ENCODE measurements at regions not wholly inside any gene's neighbourhood (a gene's known extent, or its start where the extent isn't known, plus 50 kb on each side); places are given as distances from the start of the nearest gene placed in this dataset.
"Not testable (repeated sequence)": the region's sequence is repeated elsewhere in the genome, so short reads cannot be mapped to it uniquely, and the experiment has no call there.

- DNase-seq: no peak
Observed at GRCh38 chr3:152669560-152669959, 165.4 kb upstream of the P2RY1 start.

GRCh38 chr3:152671446-152672319 is 163.2 kb upstream of the P2RY1 start:
- no peak for DNase-seq

- DNase-seq: no peak
Observed at GRCh38 chr3:152672320-152672649, 162.6 kb upstream of the P2RY1 start.

DNA sequence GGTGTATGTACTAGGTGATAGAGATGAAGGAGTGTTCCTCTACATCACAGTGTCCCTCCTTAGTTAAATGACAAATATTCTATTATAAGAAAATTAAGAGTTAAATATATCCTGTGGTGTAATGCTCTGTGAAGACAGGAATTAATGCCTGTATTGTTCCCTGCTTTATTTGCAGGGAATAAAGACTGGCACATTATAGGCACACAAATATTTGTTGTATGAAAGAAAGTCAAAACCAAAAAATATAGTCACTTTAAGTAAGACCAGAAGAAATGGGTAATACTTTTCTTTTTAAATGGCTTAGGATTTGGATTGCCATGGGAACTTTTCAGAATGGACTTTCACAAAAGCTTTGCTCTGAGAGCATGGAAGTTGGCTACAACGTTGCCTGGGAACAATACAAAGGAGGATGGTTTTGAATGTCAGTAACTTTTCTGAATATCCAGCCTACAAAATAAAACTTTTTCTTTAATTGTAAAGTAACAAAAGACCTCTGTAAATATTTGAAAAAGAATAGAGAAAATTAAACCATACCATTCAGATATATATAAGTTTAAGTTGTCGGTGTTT is 158.0 kb upstream of the P2RY1 start:
- no peak for DNase-seq

DNA sequence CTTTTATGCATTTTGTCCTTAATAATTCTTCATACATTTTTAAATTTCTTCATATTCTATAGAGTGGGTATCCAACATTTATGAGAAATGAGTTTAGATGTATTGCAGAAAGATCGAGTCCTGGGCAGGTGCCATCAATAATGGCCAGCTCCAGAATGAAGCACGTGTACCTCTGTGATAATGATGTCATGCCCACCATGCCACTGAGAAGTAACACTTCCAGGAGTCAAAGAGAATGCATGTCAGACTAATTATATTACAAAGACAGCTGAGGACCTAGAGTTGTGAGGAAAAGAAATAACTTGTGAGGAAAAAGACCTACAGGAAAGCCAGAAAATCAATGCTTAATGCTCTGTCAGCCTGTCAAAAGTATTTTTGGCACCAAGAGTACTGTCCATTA is 157.4 kb upstream of the P2RY1 start:
- no peak for DNase-seq

DNA sequence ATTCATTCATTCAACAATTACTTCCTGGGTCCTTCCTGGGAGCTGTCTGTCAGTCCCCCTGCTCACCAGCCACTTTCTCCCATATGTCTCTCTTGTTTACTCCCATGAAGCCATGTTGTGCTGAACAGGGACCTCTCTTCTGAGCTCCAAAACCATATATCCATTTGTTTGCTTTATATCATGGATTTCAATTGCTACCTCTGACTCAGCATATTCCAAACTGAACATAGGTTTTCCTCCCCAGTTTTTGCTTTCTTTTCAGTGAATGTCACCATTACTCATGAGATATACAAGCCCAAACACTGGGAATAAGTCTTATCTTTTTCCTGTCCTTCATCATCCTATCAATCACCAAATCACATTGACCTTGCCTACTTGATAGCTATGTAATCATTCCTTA is 152.5 kb upstream of the P2RY1 start:
- DNase-seq: no peak

- DNase-seq: no peak
Observed at GRCh38 chr3:152683521-152683999, 151.4 kb upstream of the P2RY1 start.

- no peak for DNase-seq
Observed at GRCh38 chr3:152684279-152684678, 150.7 kb upstream of the P2RY1 start.

DNA sequence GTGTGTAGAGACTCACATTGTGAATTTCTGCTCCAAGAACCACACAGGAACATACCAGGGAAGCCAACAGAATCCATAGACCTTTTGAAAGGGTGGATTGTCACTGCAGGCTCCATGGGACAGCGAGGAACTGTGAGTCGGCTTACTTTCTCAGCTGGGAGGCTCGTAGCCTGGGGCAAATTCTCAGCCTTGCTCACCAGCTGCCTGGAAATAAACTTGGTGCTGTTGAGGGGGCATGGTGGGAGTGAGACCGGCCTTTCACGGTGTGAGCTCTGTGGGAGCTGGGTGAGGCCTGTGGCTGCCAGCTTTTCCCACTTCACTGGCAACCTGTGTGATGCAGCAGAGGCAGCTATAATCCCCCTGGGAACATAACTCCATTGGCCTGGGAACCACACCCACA is 146.6 kb upstream of the P2RY1 start:
- DNase-seq: no peak

DNA sequence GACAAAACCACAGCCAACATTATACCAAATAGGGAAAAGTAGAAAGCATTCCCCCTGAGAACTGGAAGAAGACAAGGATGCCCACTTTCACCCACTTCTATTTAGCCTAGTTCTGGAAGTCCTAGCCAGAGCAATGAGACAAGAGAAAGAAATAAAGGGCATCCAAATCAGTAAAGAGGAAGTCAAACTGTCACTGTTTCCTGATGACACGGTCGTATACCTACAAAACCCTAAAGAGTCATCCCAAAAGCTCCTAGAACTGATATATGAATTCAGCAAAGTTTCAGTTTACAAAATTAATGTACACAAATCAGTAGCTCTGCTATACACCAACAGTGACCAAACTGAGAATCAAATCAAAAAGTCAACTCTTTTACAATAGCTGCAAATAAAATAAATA is 142.6 kb upstream of the P2RY1 start:
- not testable (repeated sequence) for DNase-seq

DNA sequence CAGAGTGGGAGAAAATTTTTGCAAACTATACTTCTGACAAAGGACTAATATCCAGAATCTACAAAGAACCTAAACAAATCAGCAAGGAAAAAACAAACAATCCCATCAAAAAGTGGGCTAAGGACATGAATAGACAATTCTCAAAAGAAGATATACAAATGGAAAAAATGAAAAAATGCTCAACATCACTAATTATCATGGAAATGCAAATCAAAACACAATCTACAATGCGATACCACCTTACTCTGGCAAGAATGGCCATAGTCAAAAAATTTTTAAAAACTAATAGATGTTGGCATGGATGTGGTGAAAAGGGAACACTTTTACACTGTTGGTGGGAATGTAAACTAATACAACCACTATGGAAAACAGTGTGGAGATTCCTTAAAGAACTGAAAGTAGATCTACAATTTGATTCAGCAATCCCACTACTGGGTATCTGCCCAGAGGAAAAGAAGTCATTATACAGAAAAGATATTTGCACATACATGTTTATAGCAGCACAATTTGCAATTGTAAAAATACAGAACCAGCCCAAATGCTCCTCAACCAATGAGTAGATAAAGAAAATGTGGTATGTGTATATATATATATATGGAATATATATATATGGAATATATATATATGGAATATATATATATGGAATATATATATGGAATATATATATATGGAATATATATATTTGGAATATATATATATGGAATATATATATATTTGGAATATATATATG is 141.2 kb upstream of the P2RY1 start:
- DNase-seq: not testable (repeated sequence)

GRCh38 chr3:152695840-152696239 is 139.1 kb upstream of the P2RY1 start:
- no peak for DNase-seq

DNA sequence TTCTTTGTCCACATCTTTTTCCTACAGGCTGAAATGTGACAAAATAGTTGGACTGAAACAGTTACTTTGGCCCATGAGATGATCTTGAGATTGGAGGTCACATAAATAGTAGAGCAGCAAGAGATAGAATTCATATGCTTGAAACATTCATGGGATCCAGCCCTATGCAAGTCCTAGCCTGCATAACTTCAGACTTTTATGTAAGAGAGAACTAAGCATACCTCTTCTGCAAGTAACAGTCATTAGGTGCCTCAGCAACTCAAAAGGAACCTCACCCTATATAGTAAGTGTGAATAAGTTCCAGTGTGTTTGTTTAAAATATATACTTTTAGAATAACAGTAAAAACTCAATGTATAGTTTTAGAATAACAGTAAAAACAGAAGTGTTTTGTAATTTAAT is 138.0 kb upstream of the P2RY1 start:
- DNase-seq: no peak

DNA sequence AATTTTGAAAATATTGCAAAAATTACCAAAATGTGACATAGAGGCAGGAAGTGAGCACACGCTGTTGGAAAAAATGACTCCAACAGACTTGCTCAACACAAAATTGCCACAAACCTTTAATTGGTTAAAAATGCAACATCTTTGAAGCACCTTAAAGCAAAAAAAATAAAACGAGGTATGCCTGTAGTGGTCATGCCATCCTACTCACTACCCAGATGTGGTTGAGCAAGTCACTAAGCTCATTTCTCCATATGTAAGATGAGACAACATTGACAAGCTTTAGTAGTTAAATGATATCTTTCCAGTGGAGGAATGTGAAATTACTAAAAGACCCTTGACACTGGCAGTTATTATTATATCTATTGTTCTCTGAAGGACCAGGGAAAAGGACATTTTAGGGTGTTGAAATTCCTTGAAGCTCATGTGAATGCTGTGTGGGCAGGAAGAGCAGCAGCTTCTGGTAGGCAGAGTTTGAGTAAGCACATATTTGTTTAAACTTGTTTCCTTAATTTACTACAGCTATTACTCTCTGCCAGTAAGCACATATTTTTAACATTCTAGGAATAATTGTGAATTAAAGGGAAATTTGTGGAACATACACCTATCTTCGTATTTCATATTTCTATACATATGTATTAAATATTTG is 131.6 kb upstream of the P2RY1 start:
- no peak for DNase-seq

DNA sequence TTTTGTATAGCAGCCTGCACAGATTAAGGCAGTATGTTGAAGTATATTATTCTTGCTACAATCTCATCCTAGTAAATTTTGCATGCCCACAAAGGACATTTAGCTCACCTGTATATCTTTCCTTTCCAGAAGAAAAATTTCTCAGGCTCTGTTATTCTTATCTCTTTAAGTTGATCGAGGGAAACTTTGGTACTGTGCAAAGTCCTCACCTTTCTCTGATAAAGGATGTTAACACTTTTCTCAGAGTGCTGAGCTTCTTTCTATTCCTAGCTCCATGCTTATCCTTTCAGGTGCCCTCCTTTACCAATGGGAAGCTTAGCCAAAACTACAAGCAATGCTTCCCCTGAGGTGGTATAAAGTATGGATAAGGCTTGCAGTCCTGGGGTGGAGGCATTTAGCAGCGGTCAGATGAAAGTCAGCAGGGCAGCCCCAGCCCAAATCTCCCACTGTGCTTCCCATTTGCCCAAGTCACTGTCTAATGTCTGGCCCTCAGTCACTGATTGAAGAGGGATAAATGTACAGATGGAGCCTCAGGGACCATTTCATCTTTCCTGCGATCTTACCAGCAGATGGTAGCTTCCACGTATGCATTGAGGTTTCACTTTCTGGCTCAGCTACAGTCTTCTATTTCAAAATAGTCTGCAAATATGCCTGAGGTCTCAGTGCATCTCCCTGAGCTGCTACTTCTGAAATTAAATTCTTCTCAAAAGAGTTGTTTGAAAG is 127.8 kb upstream of the P2RY1 start:
- DNase-seq: no peak

- no peak for DNase-seq
Observed at GRCh38 chr3:152709659-152710058, 125.3 kb upstream of the P2RY1 start.

GRCh38 chr3:152710549-152710948 is 124.4 kb upstream of the P2RY1 start:
- no peak for DNase-seq

GRCh38 chr3:152713989-152714388 is 120.9 kb upstream of the P2RY1 start:
- no peak for DNase-seq

- no peak for DNase-seq
Observed at GRCh38 chr3:152714507-152714906, 120.4 kb upstream of the P2RY1 start.

GRCh38 chr3:152717252-152717651 is 117.7 kb upstream of the P2RY1 start:
- no peak for DNase-seq

DNA sequence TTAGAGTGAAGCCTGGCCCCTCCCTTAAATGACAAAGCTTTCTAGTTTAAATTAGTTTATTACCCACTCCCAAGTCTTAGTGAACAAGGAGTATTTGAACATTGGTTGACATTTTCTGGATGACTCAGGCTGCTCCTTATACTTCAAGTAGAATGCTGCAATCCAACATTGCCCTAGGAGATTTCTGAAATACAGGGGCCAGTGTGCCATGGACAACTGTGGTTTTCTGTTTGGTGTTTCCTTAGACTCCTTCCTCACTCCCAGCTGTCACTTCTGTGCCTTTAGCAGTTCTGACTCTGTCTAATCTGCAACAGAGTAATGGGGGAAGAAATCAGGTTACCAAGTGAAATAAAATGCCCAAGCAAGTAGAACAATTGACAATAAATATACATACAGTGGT is 116.1 kb upstream of the P2RY1 start:
- DNase-seq: no peak

- no peak for DNase-seq
Observed at GRCh38 chr3:152719264-152719663, 115.7 kb upstream of the P2RY1 start.
